NT2/D1 (cell line): ENCODE measurements at regions not wholly inside any gene's neighbourhood (a gene's known extent, or its start where the extent isn't known, plus 50 kb on each side); places are given as distances from the start of the nearest gene placed in this dataset.

Source experiments
- SUZ12 ChIP-seq: IDR thresholded peaks from 2 replicates; pipeline ENCODE4 v1.6.1; 2011; ENCODE audit not compliant: insufficient read length, insufficient read depth; ENCODE audit errors: extremely low read depth
- YY1 ChIP-seq: IDR thresholded peaks from 2 replicates; pipeline ENCODE4 v1.6.1; 2011; ENCODE audit not compliant: insufficient read length, insufficient read depth

DNA sequence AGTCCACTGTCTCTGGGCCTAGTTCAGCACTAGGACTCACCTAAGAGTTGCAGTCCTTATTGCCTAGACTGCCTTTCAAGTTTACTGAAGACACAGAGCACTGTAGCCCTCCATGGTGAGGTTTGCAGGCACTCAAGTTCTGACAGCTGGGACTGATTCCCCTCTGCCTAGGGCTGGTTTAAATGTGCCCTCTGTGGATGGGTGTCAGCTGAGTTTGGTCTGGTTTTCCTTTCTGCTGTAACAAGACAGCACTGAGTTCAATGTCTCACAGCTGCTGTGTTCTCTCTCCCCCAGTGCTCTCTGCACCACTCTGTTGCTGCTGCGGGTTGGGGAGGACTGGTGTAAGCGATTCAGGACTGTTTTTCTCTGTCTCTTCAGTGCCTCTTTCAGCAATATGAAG is 75.2 kb upstream of the C1orf21 start:
- TF ChIP-seq SUZ12 (no peak), YY1 (no peak)
